Lower lobe of right lung (tissue), 2 donors: ENCODE measurements at regions not wholly inside any gene's neighbourhood (a gene's known extent, or its start where the extent isn't known, plus 50 kb on each side); places are given as distances from the start of the nearest gene placed in this dataset.
"Not testable (repeated sequence)": the region's sequence is repeated elsewhere in the genome, so short reads cannot be mapped to it uniquely, and the experiment has no call there.

Experiments used
- ATAC-seq, 2 donors: fragments of 200-7000 bp; cut with Tn5 transposase; one replicate each; pipeline ENCODE4 v1.9.1; 2020 to 2022; ENCODE audit warnings: mild to moderate bottlenecking in 2 of 2, moderate library complexity in 2 of 2
- DNase-seq: peaks from one replicate; pipeline ENCODE4 v3.0.0-alpha.2; 2020
- H3K27ac ChIP-seq: fragments of 200-600 bp; one replicate; pipeline ENCODE4 v1.8.0; 2022
- H3K27me3 ChIP-seq: fragments of 200-600 bp; one replicate; pipeline ENCODE4 v1.8.0; 2022; ENCODE audit warnings: low read depth
- H3K36me3 ChIP-seq: fragments of 200-600 bp; one replicate; pipeline ENCODE4 v1.8.0; 2022; ENCODE audit warnings: mild to moderate bottlenecking
- H3K4me1 ChIP-seq: fragments of 200-600 bp; one replicate; pipeline ENCODE4 v1.8.0; 2022
- H3K4me3 ChIP-seq: fragments of 200-600 bp; one replicate; pipeline ENCODE4 v1.8.0; 2022; ENCODE audit warnings: mild to moderate bottlenecking
- H3K9me3 ChIP-seq: fragments of 200-600 bp; one replicate; pipeline ENCODE4 v1.8.0; 2022
- intact Hi-C: fragments of 100-400 bp; cut with DNase I; formaldehyde crosslinking; loops from one replicate; pipeline ENCODE4 v1.11.0; 2022
- TF ChIP-seq, protein P1 (sequence below): fragments of 200-600 bp; IDR thresholded peaks from one replicate; pipeline ENCODE4 v1.8.0; 2022; ENCODE audit warnings: antibody characterized with exemption, mild to moderate bottlenecking
- donor health status: DM: no; HTN: yes; CAD: no; lungs with severe emphysema.

DNA sequence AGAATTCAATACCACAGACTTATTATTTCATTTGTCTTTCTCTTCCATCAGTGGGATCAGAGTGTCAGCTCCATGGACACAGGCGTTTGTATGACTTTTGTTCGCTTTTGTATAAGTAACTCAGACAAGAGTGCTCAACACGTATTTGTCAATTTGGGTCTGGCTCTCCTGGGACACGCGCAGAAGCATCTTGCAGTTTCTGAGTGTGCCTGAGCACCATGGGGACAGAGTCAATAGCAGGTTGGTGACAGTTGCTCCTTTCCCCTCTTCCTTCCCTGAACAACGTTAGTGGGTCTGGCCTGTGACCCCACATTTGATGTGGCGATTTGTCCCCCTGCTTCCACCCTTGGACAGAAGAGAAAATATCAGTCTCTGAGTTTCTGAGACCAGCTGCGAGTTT lies 120.4 kb upstream of the SDK1 start:
- Histone ChIP-seq H3K27me3 (peaks cover 2% of the 10 kb centered on the region), H3K4me3 (no peak overlapping the region), H3K27ac (no peak overlapping the region), H3K4me1 (no peaks in the 10 kb centered on the region), H3K36me3 (no peaks in the 10 kb centered on the region), H3K9me3 (no peaks in the 10 kb centered on the region)
- intact Hi-C loops, result no loop called here
- DNase-seq, result no peak
- TF ChIP-seq, protein P1, sequence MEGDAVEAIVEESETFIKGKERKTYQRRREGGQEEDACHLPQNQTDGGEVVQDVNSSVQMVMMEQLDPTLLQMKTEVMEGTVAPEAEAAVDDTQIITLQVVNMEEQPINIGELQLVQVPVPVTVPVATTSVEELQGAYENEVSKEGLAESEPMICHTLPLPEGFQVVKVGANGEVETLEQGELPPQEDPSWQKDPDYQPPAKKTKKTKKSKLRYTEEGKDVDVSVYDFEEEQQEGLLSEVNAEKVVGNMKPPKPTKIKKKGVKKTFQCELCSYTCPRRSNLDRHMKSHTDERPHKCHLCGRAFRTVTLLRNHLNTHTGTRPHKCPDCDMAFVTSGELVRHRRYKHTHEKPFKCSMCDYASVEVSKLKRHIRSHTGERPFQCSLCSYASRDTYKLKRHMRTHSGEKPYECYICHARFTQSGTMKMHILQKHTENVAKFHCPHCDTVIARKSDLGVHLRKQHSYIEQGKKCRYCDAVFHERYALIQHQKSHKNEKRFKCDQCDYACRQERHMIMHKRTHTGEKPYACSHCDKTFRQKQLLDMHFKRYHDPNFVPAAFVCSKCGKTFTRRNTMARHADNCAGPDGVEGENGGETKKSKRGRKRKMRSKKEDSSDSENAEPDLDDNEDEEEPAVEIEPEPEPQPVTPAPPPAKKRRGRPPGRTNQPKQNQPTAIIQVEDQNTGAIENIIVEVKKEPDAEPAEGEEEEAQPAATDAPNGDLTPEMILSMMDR, result no peak
- no peak for ATAC-seq

DNA sequence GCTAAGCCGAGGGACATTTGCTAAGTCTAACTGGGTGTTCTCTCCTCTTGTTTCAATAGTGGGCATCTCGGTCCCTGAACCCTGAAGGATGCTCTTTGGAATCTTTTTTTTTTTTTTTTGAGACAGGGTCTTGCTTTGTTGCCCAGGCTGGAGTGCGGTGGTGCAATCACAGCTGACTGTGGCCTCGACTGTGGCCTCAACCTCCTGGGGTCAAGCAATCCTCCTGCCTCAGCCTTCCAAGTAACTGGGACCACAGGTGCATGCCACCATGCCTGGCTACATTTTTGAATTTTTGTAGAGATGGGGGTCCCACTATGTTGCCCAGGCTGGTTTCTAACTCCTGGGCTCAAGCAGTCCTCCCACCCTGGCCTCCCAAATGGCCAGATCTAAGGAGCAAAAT lies 119.0 kb upstream of the SDK1 start:
- H3K36me3 ChIP-seq, H3K9me3 ChIP-seq, H3K4me3 ChIP-seq, H3K4me1 ChIP-seq, H3K27me3 ChIP-seq, DNase-seq, ATAC-seq, intact Hi-C loops, H3K27ac ChIP-seq: not testable (repeated sequence)

DNA sequence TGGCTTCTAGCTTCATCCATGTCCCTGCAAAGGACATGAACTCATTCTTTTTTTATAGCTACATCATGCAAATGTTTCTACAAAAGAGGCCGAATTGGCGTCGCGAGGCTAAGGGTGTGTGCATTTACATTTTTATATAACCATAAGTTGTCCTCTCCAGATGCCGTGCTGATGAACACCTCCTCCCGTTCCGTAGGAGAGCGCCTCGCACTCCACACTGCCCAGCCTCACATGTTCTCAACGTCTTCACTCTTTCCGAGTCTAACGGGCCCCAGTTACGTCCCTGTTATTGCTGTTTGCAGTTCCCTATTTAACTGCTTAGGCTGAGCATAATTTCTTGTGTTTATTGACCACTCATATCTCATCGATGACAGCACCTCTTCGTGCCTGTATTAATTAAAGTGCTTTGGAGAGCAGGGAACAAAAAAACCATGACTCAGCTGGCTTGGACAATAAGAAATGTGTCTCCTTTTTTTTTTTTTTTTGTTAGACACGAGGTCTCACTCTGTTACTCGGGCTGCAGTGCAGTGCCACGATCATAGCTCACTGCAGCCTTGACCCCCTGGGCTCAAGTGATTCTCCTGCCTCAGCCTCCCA lies 113.5 kb upstream of the SDK1 start:
- TF ChIP-seq, protein P1, result no peak
- Histone ChIP-seq H3K36me3 (no peaks in the 10 kb centered on the region), H3K4me3 (no peak overlapping the region), H3K27ac (no peak overlapping the region), H3K4me1 (no peaks in the 10 kb centered on the region), H3K9me3 (no peaks in the 10 kb centered on the region), H3K27me3 (no peaks in the 10 kb centered on the region)
- ATAC-seq (no peak), DNase-seq (peak; percentile 14)
- intact Hi-C loops, result no loop called here

DNA sequence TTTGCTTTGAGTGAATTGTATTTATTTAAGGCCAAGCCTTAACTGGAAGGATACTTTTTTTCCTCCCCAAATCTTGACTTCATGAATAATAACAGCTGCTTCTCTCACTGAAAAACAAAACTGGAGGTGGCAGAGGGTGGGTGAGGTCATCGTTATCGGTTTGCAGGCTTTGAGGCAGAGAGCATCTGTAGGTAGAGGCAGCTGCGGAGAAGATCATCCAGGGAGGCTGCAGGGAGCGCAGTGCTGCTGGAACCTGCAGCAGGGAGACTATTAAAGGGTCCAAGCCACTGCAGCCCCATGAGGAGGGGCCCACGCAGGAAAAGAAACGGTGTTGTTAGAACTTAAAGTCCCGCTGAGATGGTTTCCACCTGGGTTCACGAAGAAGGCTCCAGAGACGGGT lies 112.1 kb upstream of the SDK1 start:
- H3K27ac ChIP-seq, result no peak overlapping the region
- no peak for ATAC-seq
- TF ChIP-seq, protein P1, result no peak
- H3K4me3 ChIP-seq, result no peak overlapping the region
- H3K4me1 ChIP-seq, result no peaks in the 10 kb centered on the region
- H3K9me3 ChIP-seq, result no peaks in the 10 kb centered on the region
- no peaks in the 10 kb centered on the region for H3K27me3 ChIP-seq
- intact Hi-C loops, result no loop called here
- H3K36me3 ChIP-seq, result no peaks in the 10 kb centered on the region
- peak; percentile 20 for DNase-seq

DNA sequence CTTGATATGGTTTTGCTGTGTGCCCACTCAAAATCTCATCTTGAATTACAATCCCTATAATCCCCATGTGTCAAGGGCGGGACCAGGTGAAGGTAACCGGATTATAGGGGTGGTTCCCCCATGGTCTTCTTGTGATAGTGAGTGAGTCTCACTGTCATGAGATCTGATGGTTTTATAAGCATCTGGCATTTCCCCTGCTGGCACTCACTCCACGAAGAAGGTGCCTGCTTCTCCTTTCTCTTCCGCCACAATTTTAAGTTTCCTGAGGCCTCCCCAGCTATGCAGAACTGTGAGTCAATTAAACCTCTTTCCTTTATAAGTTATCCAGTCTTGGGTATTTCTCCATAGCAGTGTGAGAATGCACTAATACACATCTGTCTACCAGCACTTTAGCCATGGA lies 109.5 kb upstream of the SDK1 start:
- DNase-seq, result no peak
- intact Hi-C loops, result no loop called here
- Histone ChIP-seq H3K4me3 (no peak overlapping the region), H3K27me3 (no peaks in the 10 kb centered on the region), H3K9me3 (no peaks in the 10 kb centered on the region), H3K4me1 (no peaks in the 10 kb centered on the region), H3K27ac (no peak overlapping the region), H3K36me3 (no peaks in the 10 kb centered on the region)
- no peak for ATAC-seq
- TF ChIP-seq, protein P1, result no peak

DNA sequence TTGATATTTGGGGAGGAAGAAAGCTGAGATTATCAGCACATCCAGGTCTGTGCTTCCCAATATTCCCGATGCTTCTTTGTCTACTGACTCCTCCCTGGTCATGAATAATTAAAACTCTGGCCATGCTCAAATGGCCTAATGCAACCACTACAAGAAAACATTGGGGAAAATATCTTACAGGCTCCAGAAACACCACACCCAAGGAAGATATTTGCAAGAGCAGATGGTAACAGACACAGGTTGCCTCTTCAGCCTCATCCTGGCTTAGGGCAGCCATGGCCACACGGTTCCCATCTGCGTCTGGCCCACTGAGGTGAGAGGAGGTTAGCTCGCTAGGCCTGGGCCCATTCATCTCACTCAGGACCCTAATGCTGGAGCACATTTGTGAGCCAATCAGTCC lies 108.4 kb upstream of the SDK1 start:
- Histone ChIP-seq H3K27me3 (no peaks in the 10 kb centered on the region), H3K4me1 (no peaks in the 10 kb centered on the region), H3K36me3 (no peaks in the 10 kb centered on the region), H3K9me3 (no peaks in the 10 kb centered on the region), H3K4me3 (no peak overlapping the region), H3K27ac (no peak overlapping the region)
- intact Hi-C loops, result no loop called here
- TF ChIP-seq, protein P1, result no peak
- ATAC-seq (no peak), DNase-seq (no peak)
